Esophagus mucosa (tissue), 1 donor: ENCODE measurements at regions not wholly inside any gene's neighbourhood (a gene's known extent, or its start where the extent isn't known, plus 50 kb on each side); places are given as distances from the start of the nearest gene placed in this dataset.

Experiments used
- ATAC-seq: fragments of 200-7000 bp; cut with Tn5 transposase; one replicate; pipeline ENCODE4 v1.9.1; 2020
- donor health status: DM: yes; HTN: yes; CAD: no.

DNA sequence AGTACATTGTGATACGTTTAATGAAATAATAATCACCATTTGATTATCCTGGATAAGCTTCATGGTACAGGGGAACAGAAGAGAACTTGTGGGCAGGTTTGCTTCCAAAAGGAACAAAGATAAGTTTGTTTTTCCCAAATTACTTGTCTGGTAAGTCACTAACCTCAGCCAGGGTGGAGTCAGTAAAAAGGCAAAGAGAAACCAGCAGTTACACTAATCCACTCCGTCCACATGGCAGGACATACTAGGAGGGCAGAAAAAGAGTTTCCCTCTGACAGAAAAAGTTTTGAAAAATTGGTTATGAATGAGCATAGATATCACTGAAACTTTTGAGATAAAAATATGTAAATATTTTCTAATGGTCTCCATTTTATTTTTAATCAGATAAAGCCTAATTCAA is 285.9 kb downstream of the IL15 start:
- ATAC-seq, result no peak

DNA sequence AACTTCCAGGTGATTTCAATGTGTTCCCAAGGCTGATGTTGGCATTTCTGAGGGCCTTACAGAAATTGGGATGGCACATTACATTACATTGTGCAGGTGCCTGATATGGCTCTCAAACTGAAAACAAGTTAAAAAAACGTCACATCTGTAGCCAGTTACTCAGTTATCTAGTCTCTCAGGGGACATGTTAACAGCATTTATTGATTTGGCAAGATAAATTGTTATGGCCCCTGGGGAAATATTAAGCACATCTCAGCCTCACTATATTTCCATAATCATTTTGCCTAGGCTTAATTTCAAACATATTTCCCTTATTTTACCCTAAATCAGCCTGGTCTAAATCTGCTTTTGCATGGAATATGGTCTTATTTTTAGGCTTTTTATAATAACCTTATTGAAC is 290.0 kb downstream of the IL15 start:
- ATAC-seq, result no peak

DNA sequence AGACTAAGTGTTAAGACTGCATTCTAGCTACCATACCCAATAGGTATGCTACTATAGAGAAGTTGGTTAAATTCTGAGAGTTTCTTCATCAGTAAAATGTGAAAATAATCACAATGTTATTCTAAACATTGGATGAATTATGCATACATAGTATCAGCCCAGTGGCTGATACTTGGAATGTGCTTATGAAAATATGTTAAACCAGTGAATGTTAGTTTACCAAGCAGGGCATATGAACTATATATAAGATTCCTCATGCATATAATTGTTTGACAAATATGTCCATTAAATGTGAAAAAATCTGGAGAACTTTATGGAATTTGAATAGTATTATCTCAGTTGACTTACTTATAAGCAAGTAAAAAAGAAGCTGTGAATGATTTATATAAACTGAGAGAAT is 296.1 kb downstream of the IL15 start:
- ATAC-seq, result no peak

GRCh38 chr4:141933978-141934377 is 297.6 kb downstream of the IL15 start:
- ATAC-seq, result no peak

- no peak for ATAC-seq
Measured at GRCh38 chr4:141955696-141956095, 319.3 kb downstream of the IL15 start.

DNA sequence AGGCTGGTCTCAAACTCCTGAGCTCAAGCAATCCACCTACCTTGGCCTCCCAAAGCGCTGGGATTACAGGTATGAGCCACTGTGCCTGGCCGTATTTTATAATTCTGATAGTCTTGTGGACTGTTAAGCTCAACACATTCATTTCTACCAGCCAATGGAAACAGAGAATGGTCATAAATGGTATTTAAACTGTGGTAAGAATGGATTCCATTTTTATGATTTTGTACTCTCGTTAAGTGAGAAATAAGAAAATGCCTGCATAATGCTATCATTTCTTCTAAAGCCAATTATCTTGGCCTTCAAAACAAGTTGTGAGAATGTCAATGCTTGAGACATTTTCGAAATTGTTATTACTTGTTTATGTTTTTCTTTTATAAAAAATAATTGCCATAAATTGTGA is 321.0 kb downstream of the IL15 start:
- ATAC-seq, result no peak

DNA sequence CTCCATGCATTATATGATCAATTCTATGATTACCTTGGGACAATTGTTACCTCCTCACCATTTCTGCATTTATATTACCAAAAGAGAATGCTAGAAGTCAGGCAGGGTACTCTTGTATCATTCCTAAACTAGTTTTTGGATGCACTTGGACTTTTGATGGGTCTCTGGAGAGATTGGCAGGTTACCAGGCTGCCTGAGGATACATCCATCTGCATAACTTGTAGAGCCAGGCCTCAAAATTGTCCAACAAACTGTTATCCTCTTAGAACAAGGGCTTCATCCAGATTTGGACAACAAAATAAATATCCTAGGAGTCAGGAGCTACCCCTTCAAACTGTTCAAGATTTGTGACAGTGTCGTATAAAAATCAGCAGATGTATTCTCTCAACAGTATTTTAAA is 326.1 kb downstream of the IL15 start:
- no peak for ATAC-seq

DNA sequence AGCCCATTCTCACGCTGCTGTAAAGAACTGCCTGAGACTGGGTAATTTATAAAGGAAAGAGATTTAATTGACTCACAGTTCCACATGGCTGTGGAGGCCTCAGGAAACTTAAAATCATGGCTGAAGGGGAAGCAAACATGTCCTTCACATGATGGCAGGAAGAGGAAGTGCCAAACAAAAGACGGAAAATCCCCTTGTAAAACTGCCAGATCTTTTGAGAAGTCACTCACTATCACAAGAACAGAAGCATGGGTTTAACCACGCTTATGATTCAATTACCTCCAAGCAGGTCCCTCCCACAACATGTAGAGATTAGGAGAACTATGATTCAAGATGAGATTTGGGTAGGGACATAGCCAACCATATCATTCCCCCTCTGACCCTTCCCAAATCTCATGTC is 335.5 kb downstream of the IL15 start:
- no peak for ATAC-seq

DNA sequence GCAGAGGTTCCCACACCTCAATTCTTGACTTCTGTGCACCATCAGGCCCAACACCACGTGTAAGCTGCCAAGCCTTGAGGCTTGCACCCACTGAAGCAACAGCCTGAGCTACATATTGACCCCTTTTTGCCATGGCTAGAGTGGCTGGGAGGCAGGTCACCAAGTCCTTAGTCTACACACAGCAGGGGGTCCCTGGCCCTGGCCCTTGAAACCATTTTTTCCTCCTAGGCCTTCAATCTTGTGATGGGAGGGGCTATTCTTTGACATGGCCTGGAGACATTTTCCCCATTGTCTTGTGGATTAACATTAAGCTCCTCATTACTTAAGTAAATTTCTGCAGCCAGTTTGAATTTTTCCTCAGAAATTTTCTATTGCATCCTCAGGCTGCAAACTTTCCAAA is 336.6 kb downstream of the IL15 start:
- no peak for ATAC-seq
